HG03064 (cell line): ENCODE measurements at regions not wholly inside any gene's neighbourhood (a gene's known extent, or its start where the extent isn't known, plus 50 kb on each side); places are given as distances from the start of the nearest gene placed in this dataset.
"Not testable (repeated sequence)": the region's sequence is repeated elsewhere in the genome, so short reads cannot be mapped to it uniquely, and the experiment has no call there.

Experiments
- ATAC-seq: cut with Tn5 transposase; IDR thresholded peaks from one replicate; pipeline ENCODE4 v1.9.1; 2021; ENCODE audit warnings: low read depth; ENCODE audit not compliant: unreplicated experiment

- ATAC-seq: no peak
These were observed 368.5 kb downstream of the HTR1B start for GRCh38 chr6:77094821-77095220.

- no peak for ATAC-seq
These were observed 370.3 kb downstream of the HTR1B start for GRCh38 chr6:77092971-77093370.

GRCh38 chr6:77089776-77090175, 373.5 kb downstream of the HTR1B start:
- no peak for ATAC-seq

- not testable (repeated sequence) for ATAC-seq
These were observed 375.4 kb downstream of the HTR1B start for GRCh38 chr6:77087794-77088318.

- ATAC-seq: no peak
These were observed 389.1 kb downstream of the HTR1B start for GRCh38 chr6:77074037-77074713.

- no peak for ATAC-seq
These were observed 389.9 kb downstream of the HTR1B start for GRCh38 chr6:77073410-77073760.

GRCh38 chr6:77072694-77073409, 390.4 kb downstream of the HTR1B start:
- ATAC-seq: no peak

- no peak for ATAC-seq
These were observed 399.8 kb downstream of the HTR1B start for GRCh38 chr6:77063494-77063893.

GRCh38 chr6:77055711-77056110, 407.6 kb downstream of the HTR1B start:
- no peak for ATAC-seq

GRCh38 chr6:77040568-77041195, 422.6 kb downstream of the HTR1B start:
- ATAC-seq: no peak

- no peak for ATAC-seq
These were observed 424.5 kb downstream of the HTR1B start for GRCh38 chr6:77038807-77039206.

- ATAC-seq: no peak
These were observed 425.9 kb downstream of the HTR1B start for GRCh38 chr6:77037439-77037838.

GRCh38 chr6:77036400-77036799, 426.9 kb downstream of the HTR1B start:
- no peak for ATAC-seq

GRCh38 chr6:77034161-77034560, 429.1 kb downstream of the HTR1B start:
- no peak for ATAC-seq

- no peak for ATAC-seq
These were observed 432.2 kb downstream of the HTR1B start for GRCh38 chr6:77030929-77031674.

GRCh38 chr6:77026341-77026740, 436.9 kb downstream of the HTR1B start:
- ATAC-seq: no peak

- ATAC-seq: no peak
These were observed 437.5 kb downstream of the HTR1B start for GRCh38 chr6:77025736-77026223.

GRCh38 chr6:77021778-77022177, 441.5 kb downstream of the HTR1B start:
- ATAC-seq: no peak

GRCh38 chr6:77021232-77021631, 442.1 kb downstream of the HTR1B start:
- ATAC-seq: no peak

- ATAC-seq: no peak
These were observed 444.2 kb downstream of the HTR1B start for GRCh38 chr6:77019081-77019480.

GRCh38 chr6:77017537-77017936, 445.8 kb downstream of the HTR1B start:
- ATAC-seq: no peak
